NCI-H446 treated with DMSO at 0.1 percent for 48 hours (cell line): ENCODE measurements at regions not wholly inside any gene's neighbourhood (a gene's known extent, or its start where the extent isn't known, plus 50 kb on each side); places are given as distances from the start of the nearest gene placed in this dataset.
A peak's percentile ranks its signal among the peaks of the same experiment; 100 is the strongest.

Experiments
- DNase-seq: peaks from one replicate; lab custom pipeline; 2025; lab: John Stamatoyannopoulos, UW

GRCh38 chr15:85941186-85941855 is 138.3 kb upstream of the AGBL1 start:
- DNase-seq, result peak; percentile 60

- DNase-seq, result no peak
Measured at GRCh38 chr15:85942632-85943031, 137.0 kb upstream of the AGBL1 start.

- DNase-seq, result no peak
Measured at GRCh38 chr15:85943151-85943550, 136.5 kb upstream of the AGBL1 start.

- no peak for DNase-seq
Measured at GRCh38 chr15:85943791-85944190, 135.9 kb upstream of the AGBL1 start.

- no peak for DNase-seq
Measured at GRCh38 chr15:85947021-85947420, 132.7 kb upstream of the AGBL1 start.

- no peak for DNase-seq
Measured at GRCh38 chr15:85947936-85948335, 131.7 kb upstream of the AGBL1 start.

GRCh38 chr15:85950101-85950500 is 129.6 kb upstream of the AGBL1 start:
- no peak for DNase-seq

- no peak for DNase-seq
Measured at GRCh38 chr15:85954586-85954985, 125.1 kb upstream of the AGBL1 start.

- DNase-seq, result no peak
Measured at GRCh38 chr15:85955501-85956391, 123.9 kb upstream of the AGBL1 start.

GRCh38 chr15:85956532-85957275 is 123.0 kb upstream of the AGBL1 start:
- DNase-seq, result no peak

GRCh38 chr15:85959611-85960010 is 120.1 kb upstream of the AGBL1 start:
- DNase-seq, result no peak

- no peak for DNase-seq
Measured at GRCh38 chr15:85960381-85960780, 119.3 kb upstream of the AGBL1 start.

GRCh38 chr15:85961821-85962220 is 117.8 kb upstream of the AGBL1 start:
- DNase-seq, result no peak

GRCh38 chr15:85963262-85963760 is 116.4 kb upstream of the AGBL1 start:
- no peak for DNase-seq

- no peak for DNase-seq
Measured at GRCh38 chr15:85964471-85964870, 115.2 kb upstream of the AGBL1 start.

- DNase-seq, result no peak
Measured at GRCh38 chr15:85967553-85967952, 112.1 kb upstream of the AGBL1 start.

GRCh38 chr15:85972805-85973540 is 106.7 kb upstream of the AGBL1 start:
- DNase-seq, result no peak

- no peak for DNase-seq
Measured at GRCh38 chr15:85973584-85974347, 105.9 kb upstream of the AGBL1 start.

GRCh38 chr15:85974348-85974705 is 105.3 kb upstream of the AGBL1 start:
- no peak for DNase-seq

- DNase-seq, result no peak
Measured at GRCh38 chr15:85974742-85975141, 104.9 kb upstream of the AGBL1 start.

GRCh38 chr15:85976102-85976501 is 103.6 kb upstream of the AGBL1 start:
- no peak for DNase-seq
